ENCODE measurements at regions not wholly inside any gene's neighbourhood (a gene's known extent, or its start where the extent isn't known, plus 50 kb on each side); places are given as distances from the start of the nearest gene placed in this dataset.

DNA sequence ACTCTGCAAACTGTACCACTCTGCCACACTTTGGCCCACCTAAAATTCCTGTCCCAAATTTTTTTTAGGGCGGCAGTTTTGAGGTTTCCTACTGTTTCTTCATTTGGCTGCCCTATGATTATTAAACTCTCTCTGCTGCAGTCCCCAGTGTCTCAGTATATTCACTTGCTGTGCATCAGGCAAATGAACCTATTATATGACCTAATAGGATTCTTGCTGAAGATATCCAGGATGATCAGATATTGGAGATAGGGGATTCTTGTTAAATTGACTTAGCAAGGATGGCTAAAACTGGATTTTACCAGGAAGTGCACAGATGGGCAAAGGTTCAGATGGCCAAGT is 410.8 kb upstream of the DDI1 start:
- Mint-ChIP-seq H3K9me3 (no peaks in the 10 kb centered on the region), H3K4me1 (no peaks in the 10 kb centered on the region), H3K36me3 (no peaks in the 10 kb centered on the region), H3K27ac (no peak overlapping the region), H3K4me3 (no peak overlapping the region), H3K27me3 (ENCODE audit: low read depth in 3 of 3) (peaks cover 2 to 4% (median 2%) of the 10 kb centered on the region in 3 donors)
- DNase-seq, result no peak
- Histone ChIP-seq H3K9ac (ENCODE audit: insufficient read depth, low read length, poor library complexity, severe bottlenecking) (no peak overlapping the region), H3K4me2 (replicated peaks; ENCODE audit: extremely low read depth, low read length, poor library complexity, severe bottlenecking) (no peak overlapping the region), H2AFZ (ENCODE audit: insufficient read depth, low read depth, low read length, poor library complexity, severe bottlenecking) (no peak overlapping the region), H3K27me3 (ENCODE audit: control insufficient read depth in 2 of 2, insufficient read depth in 2 of 2, low read length in 2 of 2) (no peaks in the 10 kb centered on the region), H3K36me3 (replicated peaks in 1 of 2; ENCODE audit: control insufficient read depth in 1 of 2, insufficient read depth in 2 of 2, low read length in 2 of 2) (no peaks in the 10 kb centered on the region), H4K20me1 (ENCODE audit: insufficient read depth, low read length) (no peaks in the 10 kb centered on the region), H3K4me3 (replicated peaks in 1 of 3; ENCODE audit: low read depth in 2 of 3, low read length in 3 of 3) (no peak overlapping the region), H3K27ac (ENCODE audit: low read depth in 1 of 2, low read length in 2 of 2) (no peak overlapping the region), H3K9me3 (replicated peaks in 1 of 2; ENCODE audit: control insufficient read depth in 1 of 2, insufficient read depth in 1 of 2, low read length in 2 of 2) (no peaks in the 10 kb centered on the region), H3K4me1 (ENCODE audit: control insufficient read depth in 1 of 2, insufficient read depth in 2 of 2, low read length in 2 of 2) (no peaks in the 10 kb centered on the region), H3K79me2 (ENCODE audit: insufficient read depth, low read length) (no peaks in the 10 kb centered on the region)
- no CpG with 5 or more reads among the region's 1 CpG for WGBS (ENCODE audit: insufficient coverage)
- intact Hi-C loops (cut with micrococcal nuclease), result no loop called here
- TF ChIP-seq, protein P1, sequence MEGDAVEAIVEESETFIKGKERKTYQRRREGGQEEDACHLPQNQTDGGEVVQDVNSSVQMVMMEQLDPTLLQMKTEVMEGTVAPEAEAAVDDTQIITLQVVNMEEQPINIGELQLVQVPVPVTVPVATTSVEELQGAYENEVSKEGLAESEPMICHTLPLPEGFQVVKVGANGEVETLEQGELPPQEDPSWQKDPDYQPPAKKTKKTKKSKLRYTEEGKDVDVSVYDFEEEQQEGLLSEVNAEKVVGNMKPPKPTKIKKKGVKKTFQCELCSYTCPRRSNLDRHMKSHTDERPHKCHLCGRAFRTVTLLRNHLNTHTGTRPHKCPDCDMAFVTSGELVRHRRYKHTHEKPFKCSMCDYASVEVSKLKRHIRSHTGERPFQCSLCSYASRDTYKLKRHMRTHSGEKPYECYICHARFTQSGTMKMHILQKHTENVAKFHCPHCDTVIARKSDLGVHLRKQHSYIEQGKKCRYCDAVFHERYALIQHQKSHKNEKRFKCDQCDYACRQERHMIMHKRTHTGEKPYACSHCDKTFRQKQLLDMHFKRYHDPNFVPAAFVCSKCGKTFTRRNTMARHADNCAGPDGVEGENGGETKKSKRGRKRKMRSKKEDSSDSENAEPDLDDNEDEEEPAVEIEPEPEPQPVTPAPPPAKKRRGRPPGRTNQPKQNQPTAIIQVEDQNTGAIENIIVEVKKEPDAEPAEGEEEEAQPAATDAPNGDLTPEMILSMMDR (IDR thresholded peaks at IDR 0.05), result no peak

DNA sequence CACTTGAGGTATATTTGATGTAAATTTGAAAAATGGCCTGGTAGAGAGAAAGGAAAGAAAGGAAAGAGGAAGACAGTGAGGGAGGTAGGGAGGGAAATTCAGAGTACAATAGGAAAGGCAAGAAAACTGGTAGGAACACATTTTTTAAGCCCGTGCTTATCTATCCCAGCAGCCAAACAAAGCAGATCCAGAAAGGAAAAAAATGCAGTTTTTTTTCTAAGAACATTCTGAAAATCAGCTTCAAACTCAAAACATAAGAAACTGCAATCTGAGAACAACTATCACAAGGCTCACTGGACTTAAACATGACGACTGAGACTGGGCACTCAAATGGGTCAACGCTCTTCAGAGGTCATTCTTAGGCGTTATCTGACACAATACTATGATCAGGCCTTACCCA is 408.3 kb upstream of the DDI1 start:
- Histone ChIP-seq H3K9ac (ENCODE audit: insufficient read depth, low read length, poor library complexity, severe bottlenecking) (no peak overlapping the region), H3K79me2 (ENCODE audit: insufficient read depth, low read length) (no peaks in the 10 kb centered on the region), H2AFZ (ENCODE audit: insufficient read depth, low read depth, low read length, poor library complexity, severe bottlenecking) (no peak overlapping the region), H3K4me1 (ENCODE audit: control insufficient read depth in 1 of 2, insufficient read depth in 2 of 2, low read length in 2 of 2) (no peaks in the 10 kb centered on the region), H4K20me1 (ENCODE audit: insufficient read depth, low read length) (no peaks in the 10 kb centered on the region), H3K27ac (ENCODE audit: low read depth in 1 of 2, low read length in 2 of 2) (no peak overlapping the region), H3K27me3 (ENCODE audit: control insufficient read depth in 2 of 2, insufficient read depth in 2 of 2, low read length in 2 of 2) (no peaks in the 10 kb centered on the region), H3K36me3 (replicated peaks in 1 of 2; ENCODE audit: control insufficient read depth in 1 of 2, insufficient read depth in 2 of 2, low read length in 2 of 2) (no peaks in the 10 kb centered on the region), H3K4me3 (replicated peaks in 1 of 3; ENCODE audit: low read depth in 2 of 3, low read length in 3 of 3) (no peak overlapping the region), H3K9me3 (replicated peaks in 1 of 2; ENCODE audit: control insufficient read depth in 1 of 2, insufficient read depth in 1 of 2, low read length in 2 of 2) (no peaks in the 10 kb centered on the region), H3K4me2 (replicated peaks; ENCODE audit: extremely low read depth, low read length, poor library complexity, severe bottlenecking) (no peak overlapping the region)
- no peak overlapping the region for H3K27ac Mint-ChIP-seq
- no peaks in the 10 kb centered on the region for H3K9me3 Mint-ChIP-seq
- H3K36me3 Mint-ChIP-seq, result no peaks in the 10 kb centered on the region
- DNase-seq, result no peak
- intact Hi-C loops (cut with micrococcal nuclease), result no loop called here
- peaks cover 2 to 4% (median 2%) of the 10 kb centered on the region in 3 donors for H3K27me3 Mint-ChIP-seq (ENCODE audit: low read depth in 3 of 3)
- H3K4me3 Mint-ChIP-seq, result no peak overlapping the region
- WGBS (ENCODE audit: insufficient coverage), result 87% methylated on average over 3 of the region's 4 CpGs
- no peaks in the 10 kb centered on the region for H3K4me1 Mint-ChIP-seq
- TF ChIP-seq, protein P1 (IDR thresholded peaks at IDR 0.05), result no peak
